Ovary (tissue), 3 donors: ENCODE measurements at regions not wholly inside any gene's neighbourhood (a gene's known extent, or its start where the extent isn't known, plus 50 kb on each side); places are given as distances from the start of the nearest gene placed in this dataset.

Experiments
- CTCF ChIP-seq, 3 donors: fragments of 450-650 bp in 2 of 3; fragments of 200-600 bp in 1 of 3; IDR thresholded peaks; one replicate each; pipeline versions ENCODE4 v1.5.1 to v1.8.0; 2016 to 2022; ENCODE audit warnings: antibody characterized with exemption in 3 of 3, mild to moderate bottlenecking in 1 of 3
- EP300 ChIP-seq: sonication (generic); formaldehyde crosslinking; IDR thresholded peaks from one replicate; pipeline ENCODE4 v1.6.1; 2017; ENCODE audit warnings: antibody characterized with exemption
- POLR2A ChIP-seq: fragments of 450-650 bp; IDR thresholded peaks from one replicate; pipeline ENCODE4 v1.6.1; 2017; ENCODE audit warnings: antibody characterized with exemption, mild to moderate bottlenecking, moderate library complexity
- donor health status: DM: no; HTN: no; CAD: no.

GRCh38 chr7:119983468-119983867 lies 289.5 kb upstream of the KCND2 start:
- TF ChIP-seq CTCF (IDR thresholded peaks at IDR 0.05) (no peak), EP300 (no peak), POLR2A (no peak)
